HEK293T (cell line): ENCODE measurements at regions not wholly inside any gene's neighbourhood (a gene's known extent, or its start where the extent isn't known, plus 50 kb on each side); places are given as distances from the start of the nearest gene placed in this dataset.

Source experiments
- CTCF ChIA-PET: fragments of 350-600 bp; formaldehyde crosslinking; extraction: SDS; loops from one replicate; lab custom pipeline; 2021; ENCODE audit warnings: antibody characterized with exemption, inconsistent platforms; lab: Yijun Ruan, JAX
- POLR2A ChIA-PET: fragments of 350-600 bp; formaldehyde crosslinking; extraction: SDS; loops from one replicate; lab custom pipeline; 2020; ENCODE audit warnings: antibody characterized with exemption, inconsistent platforms; lab: Yijun Ruan, JAX
- DNase-seq: peaks from one replicate; pipeline ENCODE4 v3.0.0; 2012; ENCODE audit warnings: mixed read lengths; ENCODE audit errors: extremely low spot score
- ARNT ChIP-seq: fragments of 450-650 bp; IDR thresholded peaks from 2 replicates; pipeline ENCODE4 v1.6.1; 2017; ENCODE audit warnings: mild to moderate bottlenecking
- BHLHE40 ChIP-seq: fragments of 450-650 bp; IDR thresholded peaks from 2 replicates; pipeline ENCODE4 v1.6.1; 2016; ENCODE audit warnings: mild to moderate bottlenecking, moderate library complexity, borderline replicate concordance
- CTBP1 ChIP-seq: fragments of 450-650 bp; IDR thresholded peaks from 2 replicates; pipeline ENCODE4 v1.6.1; 2016; ENCODE audit warnings: borderline replicate concordance
- ELF4 ChIP-seq: fragments of 450-650 bp; IDR thresholded peaks from 2 replicates; pipeline ENCODE4 v1.6.1; 2017; ENCODE audit warnings: antibody characterized with exemption
- FOXA1 ChIP-seq: fragments of 450-650 bp; IDR thresholded peaks from 2 replicates; pipeline ENCODE4 v1.6.1; 2016; ENCODE audit warnings: mild to moderate bottlenecking
- FOXK2 ChIP-seq: fragments of 450-650 bp; IDR thresholded peaks from 2 replicates; pipeline ENCODE4 v1.6.1; 2016; ENCODE audit warnings: mild to moderate bottlenecking
- FOXM1 ChIP-seq: fragments of 450-650 bp; IDR thresholded peaks from 2 replicates; pipeline ENCODE4 v1.6.1; 2017; ENCODE audit warnings: mild to moderate bottlenecking, borderline replicate concordance
- HDGF ChIP-seq: fragments of 450-650 bp; IDR thresholded peaks from 2 replicates; pipeline ENCODE4 v1.6.1; 2017; ENCODE audit warnings: antibody characterized with exemption, borderline replicate concordance
- L3MBTL2 ChIP-seq: fragments of 450-650 bp; conservative IDR thresholded peaks from 2 replicates; pipeline ENCODE4 v1.6.1; 2016; ENCODE audit warnings: mild to moderate bottlenecking
- LEF1 ChIP-seq: fragments of 450-650 bp; IDR thresholded peaks from 2 replicates; pipeline ENCODE4 v1.6.1; 2017; ENCODE audit warnings: mild to moderate bottlenecking, borderline replicate concordance
- NFRKB ChIP-seq: fragments of 450-650 bp; IDR thresholded peaks from 2 replicates; pipeline ENCODE4 v1.6.1; 2016; ENCODE audit warnings: mild to moderate bottlenecking, moderate library complexity
- PKNOX1 ChIP-seq: fragments of 450-650 bp; IDR thresholded peaks from 2 replicates; pipeline ENCODE4 v1.6.1; 2016
- SP1 ChIP-seq: fragments of 450-650 bp; IDR thresholded peaks from 2 replicates; pipeline ENCODE4 v1.6.1; 2017
- SUZ12 ChIP-seq: fragments of 450-650 bp; IDR thresholded peaks from 2 replicates; pipeline ENCODE4 v1.6.1; 2016; ENCODE audit warnings: mild to moderate bottlenecking
- TARDBP ChIP-seq: fragments of 450-650 bp; IDR thresholded peaks from 2 replicates; pipeline ENCODE4 v1.6.1; 2016
- ZNF384 ChIP-seq: fragments of 450-650 bp; IDR thresholded peaks from 2 replicates; pipeline ENCODE4 v1.6.1; 2016

- DNase-seq: peak; percentile 76
- ChIA-PET CTCF (interaction anchor here (1.0 kb wide), 1 partner anchor 84 kb away, joined by 3 read pairs; no protein-coding TSS in a partner anchor), POLR2A (no interaction called here)
- TF ChIP-seq CTBP1 (no peak), HDGF (peak; percentile 59; the same call in 1 of the 2 replicates), ARNT (no peak), LEF1 (0 out of 2 replicates have a peak, but pooled peaks have one; percentile 18), ZNF384 (no peak), TARDBP (no peak), SUZ12 (no peak), SP1 (no peak), FOXM1 (peak; percentile 18; the same call in 1 of the 2 replicates), ELF4 (no peak), L3MBTL2 (peak; percentile 69; the same call in 1 of the 2 replicates), FOXA1 (no peak), BHLHE40 (no peak), FOXK2 (no peak), NFRKB (no peak), PKNOX1 (peak; percentile 97)
These were observed 231.9 kb downstream of the SEC14L1 start for GRCh38 chr17:77372444-77373298.

DNA sequence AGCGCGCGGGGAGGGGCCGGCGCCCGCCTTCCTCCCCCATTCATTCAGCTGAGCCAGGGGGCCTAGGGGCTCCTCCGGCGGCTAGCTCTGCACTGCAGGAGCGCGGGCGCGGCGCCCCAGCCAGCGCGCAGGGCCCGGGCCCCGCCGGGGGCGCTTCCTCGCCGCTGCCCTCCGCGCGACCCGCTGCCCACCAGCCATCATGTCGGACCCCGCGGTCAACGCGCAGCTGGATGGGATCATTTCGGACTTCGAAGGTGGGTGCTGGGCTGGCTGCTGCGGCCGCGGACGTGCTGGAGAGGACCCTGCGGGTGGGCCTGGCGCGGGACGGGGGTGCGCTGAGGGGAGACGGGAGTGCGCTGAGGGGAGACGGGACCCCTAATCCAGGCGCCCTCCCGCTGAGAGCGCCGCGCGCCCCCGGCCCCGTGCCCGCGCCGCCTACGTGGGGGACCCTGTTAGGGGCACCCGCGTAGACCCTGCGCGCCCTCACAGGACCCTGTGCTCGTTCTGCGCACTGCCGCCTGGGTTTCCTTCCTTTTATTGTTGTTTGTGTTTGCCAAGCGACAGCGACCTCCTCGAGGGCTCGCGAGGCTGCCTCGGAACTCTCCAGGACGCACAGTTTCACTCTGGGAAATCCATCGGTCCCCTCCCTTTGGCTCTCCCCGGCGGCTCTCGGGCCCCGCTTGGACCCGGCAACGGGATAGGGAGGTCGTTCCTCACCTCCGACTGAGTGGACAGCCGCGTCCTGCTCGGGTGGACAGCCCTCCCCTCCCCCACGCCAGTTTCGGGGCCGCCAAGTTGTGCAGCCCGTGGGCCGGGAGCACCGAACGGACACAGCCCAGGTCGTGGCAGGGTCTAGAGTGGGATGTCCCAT lies 232.8 kb downstream of the SEC14L1 start:
- DNase-seq: peak; percentile 66
- TF ChIP-seq FOXM1: no peak
- 0 out of 2 replicates have a peak, but pooled peaks have one; percentile 31 for TF ChIP-seq L3MBTL2
- no peak for TF ChIP-seq ARNT
- no peak for TF ChIP-seq NFRKB
- TF ChIP-seq PKNOX1: no peak
- no peak for TF ChIP-seq ZNF384
- TF ChIP-seq BHLHE40: no peak
- CTCF ChIA-PET: interaction anchor here (0.5 to 1.0 kb wide), 3 partner anchors 25 to 88 kb away, joined by 3 read pairs; no protein-coding TSS in a partner anchor
- POLR2A ChIA-PET: interaction anchor here (1.4 kb wide), 1 partner anchor 42 kb away, joined by 3 read pairs; no protein-coding TSS in a partner anchor

DNA sequence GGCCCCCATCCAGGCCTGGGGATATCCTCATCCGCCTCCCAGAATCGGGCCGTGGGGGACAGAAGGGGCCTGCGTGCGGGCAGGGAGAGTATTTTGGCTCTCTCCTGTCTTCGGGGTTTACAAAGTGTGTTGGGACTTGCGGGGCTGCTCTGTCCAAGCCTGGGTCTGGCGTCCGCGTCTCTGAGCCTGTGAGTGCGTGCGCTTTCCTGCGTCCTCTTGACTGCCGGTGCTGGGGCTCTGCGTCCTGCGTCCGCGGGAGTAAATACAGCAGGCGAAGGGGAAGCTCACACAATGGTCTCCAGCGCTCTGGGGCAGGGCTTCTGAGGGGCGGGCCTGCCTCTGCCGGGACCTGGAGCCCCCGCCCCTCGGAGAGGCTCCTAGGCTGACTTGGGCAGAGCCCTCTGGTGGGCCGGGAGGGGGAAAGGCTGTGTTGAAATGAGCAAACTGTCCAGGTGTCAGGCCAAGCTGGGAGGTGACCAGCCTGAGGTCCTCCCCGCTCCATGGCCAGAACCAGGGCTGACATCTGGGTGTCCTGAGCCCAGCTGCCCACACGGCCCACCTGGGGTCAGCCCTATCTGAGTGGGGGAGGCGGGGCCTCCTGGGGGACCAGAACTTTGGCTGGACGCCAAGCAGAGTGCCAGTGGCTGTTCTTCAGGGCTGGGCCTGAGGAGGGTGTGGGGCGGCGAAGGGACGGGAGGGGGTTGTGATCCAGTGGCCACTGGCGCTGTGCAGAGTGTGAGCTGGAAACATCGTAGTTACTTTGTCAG lies 233.6 kb downstream of the SEC14L1 start:
- ChIA-PET POLR2A (interaction anchor here (0.6 to 1.4 kb wide), 2 partner anchors 13 to 43 kb away, joined by 3 read pairs; no protein-coding TSS in a partner anchor), CTCF (interaction anchor here (0.5 to 1.0 kb wide), 3 partner anchors 24 to 1717 kb away, joined by 3 to 5 read pairs (median 3); no protein-coding TSS in a partner anchor)
- TF ChIP-seq ZNF384 (no peak), BHLHE40 (no peak), L3MBTL2 (no peak), LEF1 (no peak), FOXK2 (no peak), TARDBP (no peak), ELF4 (no peak), FOXM1 (no peak), PKNOX1 (no peak), ARNT (no peak), CTBP1 (no peak)
- peak; percentile 90 for DNase-seq

DNA sequence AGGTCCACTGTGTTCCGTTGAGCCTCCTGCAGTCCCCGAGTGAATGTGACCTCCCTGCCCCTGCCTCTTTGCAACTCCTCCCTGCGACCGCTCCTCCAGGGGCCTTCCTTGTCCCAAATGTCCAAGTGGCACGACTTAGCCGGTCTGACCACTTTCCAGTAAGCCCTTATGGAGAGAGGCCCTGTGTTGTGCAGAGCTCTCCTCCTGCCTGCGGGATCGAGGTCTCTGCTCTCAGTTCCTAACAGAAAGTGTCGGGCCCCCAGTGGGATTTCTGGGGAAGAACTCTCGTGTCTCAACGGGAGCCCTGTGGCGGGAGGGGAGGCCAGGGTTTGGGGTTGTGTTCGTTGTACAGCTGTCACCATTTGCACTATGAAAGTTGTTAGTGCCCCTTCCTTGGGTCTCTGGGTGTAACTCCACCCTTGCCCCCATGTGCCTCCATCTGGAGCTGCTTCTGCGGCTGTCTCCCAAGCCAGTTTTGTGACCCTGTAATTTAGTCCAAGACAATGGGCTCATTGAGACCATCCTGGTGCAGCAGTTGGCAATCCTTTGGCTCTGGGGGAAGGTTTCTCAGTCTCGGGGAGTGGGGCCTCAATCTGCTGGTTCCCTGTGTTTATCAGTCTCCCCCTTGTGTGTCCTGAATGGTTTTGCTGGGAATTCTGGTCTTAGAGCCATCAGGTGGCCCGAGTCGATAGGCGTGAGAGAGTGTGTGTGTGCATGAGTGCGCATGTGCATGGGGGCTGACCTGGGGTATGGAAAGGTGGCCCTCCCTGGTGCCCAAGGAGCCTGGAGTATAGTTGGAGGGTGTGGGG lies 234.5 kb downstream of the SEC14L1 start:
- POLR2A ChIA-PET: no interaction called here
- DNase-seq: no peak
- TF ChIP-seq BHLHE40 (no peak), NFRKB (no peak), ZNF384 (no peak)
- CTCF ChIA-PET: no interaction called here
